ENCODE measurements at regions not wholly inside any gene's neighbourhood (a gene's known extent, or its start where the extent isn't known, plus 50 kb on each side); places are given as distances from the start of the nearest gene placed in this dataset.

GRCh38 chr9:80521151-80521550 lies 949.4 kb downstream of the TLE4 start:
- TF ChIP-seq CTCF (IDR thresholded peaks at IDR 0.05; ENCODE audit: low read depth, low read length) (no peak), MAX (IDR thresholded peaks at IDR 0.05; ENCODE audit: low read depth, low read length) (no peak)
